Effector memory CD8-positive, alpha-beta T cell (primary cell): ENCODE measurements at regions not wholly inside any gene's neighbourhood (a gene's known extent, or its start where the extent isn't known, plus 50 kb on each side); places are given as distances from the start of the nearest gene placed in this dataset.

Experiments used
- ATAC-seq: fragments of 150-1000 bp; cut with Tn5 transposase; replicated peaks from 2 replicates; pipeline ENCODE4 v1.10.0; 2021; ENCODE audit warnings: mild to moderate bottlenecking, moderate library complexity
- DNase-seq, 3 experiments: peaks; one replicate each; pipeline ENCODE4 v3.0.0; 2021
- H3K27ac Mint-ChIP-seq, 2 donors: one replicate each; pipeline ENCODE4 v1.8.0; 2022; ENCODE audit warnings: mild to moderate bottlenecking in 2 of 2, mixed read lengths in 2 of 2, moderate library complexity in 2 of 2
- H3K27me3 Mint-ChIP-seq, 2 donors: one replicate each; pipeline ENCODE4 v1.8.0; 2022; ENCODE audit warnings: mixed read lengths in 2 of 2
- H3K36me3 Mint-ChIP-seq: one replicate; pipeline ENCODE4 v1.8.0; 2022; ENCODE audit warnings: mild to moderate bottlenecking, moderate library complexity, mixed read lengths; ENCODE audit not compliant: insufficient read depth
- H3K4me1 Mint-ChIP-seq, 2 donors: one replicate each; pipeline ENCODE4 v1.8.0; 2022; ENCODE audit warnings: low read depth in 2 of 2, mixed read lengths in 2 of 2
- H3K4me3 Mint-ChIP-seq, 2 donors: one replicate each; pipeline ENCODE4 v1.8.0; 2022; ENCODE audit warnings: mild to moderate bottlenecking in 2 of 2, mixed read lengths in 2 of 2, moderate library complexity in 2 of 2
- H3K9me3 Mint-ChIP-seq, 2 donors: one replicate each; pipeline ENCODE4 v1.8.0; 2022; ENCODE audit warnings: mixed read lengths in 2 of 2

DNA sequence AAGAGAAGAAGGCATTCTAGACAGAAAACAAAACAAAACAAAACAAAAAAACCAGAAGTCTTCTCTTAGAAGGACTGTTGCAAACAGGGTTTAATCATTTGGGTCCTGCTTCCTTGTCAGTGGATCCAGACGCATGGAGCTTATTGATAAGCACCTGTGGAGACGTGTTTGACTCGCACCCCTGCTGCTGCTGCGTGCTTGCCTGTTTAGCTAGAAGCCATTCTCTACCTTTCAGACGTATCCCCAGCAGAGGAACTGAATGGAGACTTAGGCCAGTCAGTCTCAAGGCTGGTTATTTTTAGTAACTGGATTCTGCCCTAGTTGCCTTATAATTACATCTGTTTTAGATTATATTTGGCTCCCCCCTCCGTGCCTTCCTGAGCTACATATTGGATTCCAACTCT, 186.1 kb upstream of the EEA1 start:
- no peak for DNase-seq
- ATAC-seq: no peak
- Mint-ChIP-seq H3K9me3 (peaks cover 0 to 1% of the 10 kb centered on the region in 2 donors), H3K4me3 (no peak overlapping the region), H3K27ac (no peak overlapping the region), H3K27me3 (peaks cover 11 to 22% of the 10 kb centered on the region in 2 donors), H3K4me1 (no peaks in the 10 kb centered on the region), H3K36me3 (no peaks in the 10 kb centered on the region)

DNA sequence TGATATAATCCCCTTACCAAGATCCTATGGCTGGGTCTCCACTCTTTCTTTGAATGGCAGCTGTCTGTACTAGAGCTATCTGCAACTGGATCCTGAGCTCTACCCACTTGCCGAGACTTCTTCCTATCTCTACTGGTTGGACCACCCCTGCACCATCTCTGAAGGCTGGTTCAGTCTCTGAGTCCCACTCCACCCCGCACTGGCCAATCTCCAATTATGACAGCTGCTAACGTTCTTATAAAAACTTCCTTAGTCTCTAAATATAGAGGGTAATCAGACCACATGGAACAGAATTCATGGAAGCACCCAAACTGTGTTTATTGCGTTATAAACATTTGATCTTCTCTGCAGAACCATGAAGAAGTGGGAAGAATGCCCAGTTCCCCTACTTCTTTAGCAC, 186.6 kb upstream of the EEA1 start:
- Mint-ChIP-seq H3K36me3 (no peaks in the 10 kb centered on the region), H3K27me3 (peaks cover 13 to 26% of the 10 kb centered on the region in 2 donors), H3K4me3 (no peak overlapping the region)

DNA sequence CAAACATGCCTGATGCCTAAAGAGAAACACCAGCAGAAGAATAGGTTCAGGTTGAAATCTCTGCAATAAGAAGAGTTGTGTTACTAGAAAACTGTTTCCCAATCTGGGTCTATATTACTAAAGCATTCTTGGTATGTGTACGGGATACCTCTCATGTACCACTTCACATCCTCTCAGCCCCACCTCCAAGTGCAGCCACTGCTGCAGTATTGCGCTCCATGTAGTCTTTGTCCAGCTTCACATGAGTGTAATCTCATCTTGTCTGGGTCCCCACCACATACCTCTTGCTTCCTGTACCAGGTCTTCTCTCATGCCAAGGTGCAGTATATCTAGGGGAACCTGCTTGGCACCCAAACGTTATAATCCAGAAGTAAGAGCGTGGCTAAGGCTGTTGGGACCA, 187.5 kb upstream of the EEA1 start:
- H3K27ac Mint-ChIP-seq: no peak overlapping the region
- no peak overlapping the region for H3K4me3 Mint-ChIP-seq
- no peaks in the 10 kb centered on the region for H3K36me3 Mint-ChIP-seq
- DNase-seq (no peak), ATAC-seq (no peak)
- no peaks in the 10 kb centered on the region for H3K4me1 Mint-ChIP-seq
- peaks cover 13 to 28% of the 10 kb centered on the region in 2 donors for H3K27me3 Mint-ChIP-seq
- peaks cover 0 to 1% of the 10 kb centered on the region in 2 donors for H3K9me3 Mint-ChIP-seq

More for the DNA sequence above, 186.6 kb upstream of the EEA1 start:
- Mint-ChIP-seq H3K9me3 (peaks cover 0 to 1% of the 10 kb centered on the region in 2 donors), H3K4me1 (no peaks in the 10 kb centered on the region), H3K27ac (no peak overlapping the region)
- no peak for DNase-seq
- ATAC-seq: no peak

DNA sequence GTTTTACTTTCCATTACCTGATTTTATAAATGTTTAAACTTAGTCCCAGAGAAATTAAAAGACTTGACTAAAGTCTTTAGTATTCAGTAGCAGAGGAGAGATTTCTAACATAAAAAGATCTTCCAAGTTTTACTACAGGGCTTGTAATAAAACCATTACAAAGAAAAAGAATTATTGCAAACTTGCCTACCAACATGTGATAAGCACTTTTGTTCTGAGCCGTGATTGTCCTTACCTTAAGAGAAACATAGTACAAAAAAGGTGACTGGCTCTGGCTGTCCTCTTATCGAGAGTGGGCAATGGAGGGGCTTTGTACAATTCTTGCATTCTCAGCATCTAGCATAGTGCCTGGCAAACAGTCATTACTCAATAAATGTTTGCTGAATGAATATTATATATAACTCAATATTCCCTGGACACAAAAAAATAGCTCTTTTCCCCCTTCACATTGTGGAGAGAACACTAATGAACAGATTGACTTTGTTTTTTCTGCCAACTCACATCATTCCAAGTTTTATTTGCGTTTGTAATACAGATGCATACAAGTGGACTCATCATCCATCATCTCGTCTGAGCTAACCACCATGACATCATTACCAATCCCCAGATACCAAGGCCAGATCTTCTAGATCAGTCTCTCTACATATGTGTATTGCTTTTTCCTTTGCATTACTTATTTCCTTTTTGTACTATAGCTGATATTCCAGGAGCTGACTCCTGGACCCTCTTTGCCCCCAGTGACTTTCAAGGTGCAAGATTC, 192.8 kb upstream of the EEA1 start:
- DNase-seq: no peak
- Mint-ChIP-seq H3K27me3 (peaks cover 9 to 26% of the 10 kb centered on the region in 2 donors), H3K9me3 (no peaks in the 10 kb centered on the region), H3K4me3 (no peak overlapping the region), H3K36me3 (no peaks in the 10 kb centered on the region), H3K27ac (no peak overlapping the region), H3K4me1 (no peaks in the 10 kb centered on the region)
- ATAC-seq: no peak

DNA sequence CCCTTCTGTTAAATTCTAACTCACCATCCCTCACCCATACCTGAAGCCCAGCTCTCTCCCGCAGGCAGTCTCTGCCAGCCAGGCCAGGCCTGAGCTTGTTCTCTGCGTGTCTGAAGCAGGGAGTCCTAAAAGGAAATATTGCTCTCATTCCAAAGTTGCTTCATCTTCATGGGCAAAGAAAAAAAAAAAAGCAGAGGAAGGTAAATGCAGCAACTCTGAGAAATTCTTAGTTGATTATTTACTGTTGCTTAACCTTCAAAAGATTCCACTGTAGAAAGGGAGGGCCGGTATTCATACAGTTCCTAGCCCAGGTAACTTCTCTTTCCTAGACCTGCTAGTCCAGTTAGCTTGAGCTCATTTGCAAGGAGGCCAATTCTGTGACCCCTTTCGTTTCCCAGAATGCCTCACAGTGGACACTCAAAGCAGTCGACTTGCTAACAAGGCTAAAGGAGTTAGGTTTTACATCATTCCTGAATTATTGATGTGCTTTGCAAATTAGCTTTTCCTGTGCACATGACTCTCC, 193.5 kb upstream of the EEA1 start:
- no peak overlapping the region for H3K27ac Mint-ChIP-seq
- DNase-seq: no peak
- H3K4me1 Mint-ChIP-seq: no peaks in the 10 kb centered on the region

DNA sequence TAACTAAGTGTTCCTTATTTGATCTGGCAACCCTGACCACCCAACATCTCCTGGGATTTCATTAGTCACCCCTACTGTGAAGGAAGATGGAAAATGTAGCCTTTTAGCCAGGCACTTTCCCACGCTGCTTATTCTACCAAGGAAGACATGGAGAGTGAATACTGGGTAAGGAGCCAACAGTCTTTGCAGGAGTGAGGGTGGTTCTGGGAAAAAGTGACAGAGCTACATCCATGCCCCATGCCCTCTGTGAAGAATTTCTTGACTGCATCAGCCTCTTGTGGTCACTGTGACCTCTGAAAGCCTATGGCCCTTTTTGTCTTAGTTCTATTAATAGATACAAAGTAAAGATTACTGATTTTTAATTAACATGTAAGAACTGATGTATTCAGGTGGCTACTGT, 196.0 kb upstream of the EEA1 start:
- Mint-ChIP-seq H3K4me3 (no peak overlapping the region), H3K27me3 (peaks cover 2 to 13% of the 10 kb centered on the region in 2 donors), H3K27ac (no peak overlapping the region), H3K36me3 (peaks cover 3% of the 10 kb centered on the region), H3K4me1 (no peaks in the 10 kb centered on the region), H3K9me3 (no peaks in the 10 kb centered on the region)
- no peak for ATAC-seq
- DNase-seq: no peak

More for the DNA sequence above, 193.5 kb upstream of the EEA1 start:
- peaks cover 2% of the 10 kb centered on the region for H3K36me3 Mint-ChIP-seq
- peaks cover 9 to 24% of the 10 kb centered on the region in 2 donors for H3K27me3 Mint-ChIP-seq
- no peaks in the 10 kb centered on the region for H3K9me3 Mint-ChIP-seq
- no peak overlapping the region for H3K4me3 Mint-ChIP-seq
- ATAC-seq: no peak

DNA sequence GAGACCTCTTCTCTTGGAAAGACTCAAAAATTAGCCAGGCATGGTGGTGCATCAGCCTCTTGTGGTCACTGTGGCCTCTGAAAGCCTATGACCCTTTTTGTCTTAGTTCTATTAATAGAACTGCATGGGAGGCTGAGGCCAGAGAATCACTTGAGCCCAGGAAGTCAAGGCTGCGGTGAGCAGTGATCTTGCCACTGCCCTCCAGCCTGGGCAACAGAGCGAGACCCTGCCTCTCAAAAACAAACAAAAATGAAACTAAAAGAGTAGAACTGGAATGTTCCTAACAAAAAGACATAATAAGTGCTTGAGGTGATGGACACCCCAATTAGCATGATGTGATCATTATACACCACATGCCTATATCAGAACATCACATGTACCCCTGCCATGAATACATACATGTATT, 197.0 kb upstream of the EEA1 start:
- H3K36me3 Mint-ChIP-seq: peaks cover 3% of the 10 kb centered on the region
- no peak overlapping the region for H3K4me3 Mint-ChIP-seq
- H3K27me3 Mint-ChIP-seq: peaks cover 0 to 5% of the 10 kb centered on the region in 2 donors
- H3K9me3 Mint-ChIP-seq: no peaks in the 10 kb centered on the region
- no peak overlapping the region for H3K27ac Mint-ChIP-seq
- DNase-seq: no peak
- no peak for ATAC-seq
- no peaks in the 10 kb centered on the region for H3K4me1 Mint-ChIP-seq

DNA sequence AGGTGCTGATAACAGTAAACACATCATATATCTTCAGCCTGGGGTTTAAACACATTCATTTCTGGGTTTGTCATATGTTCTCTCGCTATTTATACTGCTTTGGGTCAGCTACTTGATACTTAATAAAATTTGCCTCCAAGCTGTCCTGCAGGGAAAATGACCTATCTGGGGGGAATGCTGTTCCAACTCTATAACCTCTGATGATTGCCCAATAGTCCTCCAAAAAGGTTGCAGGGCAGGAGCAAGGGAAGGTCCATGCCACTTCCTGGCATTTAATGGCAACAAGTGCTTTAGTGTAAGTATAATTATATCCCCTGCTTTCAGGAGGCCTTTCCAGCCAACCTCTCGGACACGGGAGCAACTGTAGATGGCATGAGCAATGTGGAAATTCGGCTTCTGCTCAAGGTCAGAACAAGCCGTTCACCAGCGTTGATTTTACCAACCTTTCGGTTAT, 198.0 kb upstream of the EEA1 start:
- Mint-ChIP-seq H3K27ac (no peak overlapping the region), H3K9me3 (no peaks in the 10 kb centered on the region), H3K36me3 (peaks cover 3% of the 10 kb centered on the region), H3K4me3 (no peak overlapping the region), H3K4me1 (no peaks in the 10 kb centered on the region), H3K27me3 (peaks cover 0 to 5% of the 10 kb centered on the region in 2 donors)
- ATAC-seq: no peak
- no peak for DNase-seq

DNA sequence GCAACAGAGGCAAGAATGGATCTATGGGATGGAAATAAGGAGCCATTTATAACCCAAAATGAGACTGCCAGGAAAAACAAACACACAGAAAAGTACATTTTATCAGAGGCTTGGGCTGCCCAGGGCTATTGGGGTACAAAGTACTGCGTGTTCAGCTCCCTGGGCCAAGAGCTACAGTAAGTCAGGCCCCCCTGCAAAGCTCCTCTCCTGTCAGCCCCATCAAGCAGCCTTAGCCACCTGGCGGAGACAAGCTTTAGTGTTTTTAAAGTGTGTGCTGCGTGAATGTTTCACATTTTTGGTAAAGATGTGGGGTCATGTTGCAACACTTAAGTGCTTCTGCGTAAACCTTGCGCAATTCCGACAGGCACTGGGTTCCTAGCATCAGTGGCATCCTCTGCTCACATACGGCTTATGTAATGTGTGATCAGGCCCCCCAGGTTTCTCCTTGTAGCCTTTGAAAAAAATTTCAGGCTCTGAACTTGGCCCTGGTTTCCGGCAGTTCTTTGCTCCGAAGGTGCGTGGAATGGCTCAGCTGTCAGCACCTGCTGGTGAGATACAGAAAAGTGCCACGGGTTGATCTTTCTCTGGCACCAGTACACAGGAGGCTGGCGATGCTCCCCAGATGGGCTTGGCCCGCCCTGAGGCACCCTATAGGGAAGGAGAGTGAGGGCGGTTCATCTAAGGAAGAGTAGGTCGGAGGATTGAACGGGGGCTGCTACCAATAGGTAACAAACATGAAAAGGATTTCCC, 198.7 kb upstream of the EEA1 start:
- H3K27me3 Mint-ChIP-seq: peaks cover 0 to 1% of the 10 kb centered on the region in 2 donors
- no peak for ATAC-seq

DNA sequence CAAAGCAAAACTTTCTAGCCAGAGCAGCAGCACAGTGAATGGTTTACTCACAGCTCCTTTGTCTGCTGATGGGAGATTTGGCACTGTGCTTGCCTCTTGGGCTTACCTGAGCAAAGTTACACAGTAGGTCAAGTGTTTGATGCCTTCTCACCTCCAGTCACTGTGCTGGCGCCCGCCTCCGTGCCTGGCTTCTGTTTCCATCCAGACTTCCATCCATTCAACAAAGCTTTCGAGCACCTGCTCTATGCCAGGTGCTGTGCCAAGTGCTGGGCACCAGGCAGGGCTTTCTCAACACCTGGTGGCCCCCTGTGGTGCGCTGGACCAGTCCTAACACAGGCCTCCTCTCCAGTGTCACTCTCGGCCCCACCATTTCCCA, 199.2 kb upstream of the EEA1 start:
- DNase-seq (no peak), ATAC-seq (no peak)
- Mint-ChIP-seq H3K9me3 (no peaks in the 10 kb centered on the region), H3K27me3 (no peaks in the 10 kb centered on the region), H3K4me1 (no peaks in the 10 kb centered on the region), H3K4me3 (no peak overlapping the region), H3K27ac (no peak overlapping the region), H3K36me3 (peaks cover 3% of the 10 kb centered on the region)

More for the DNA sequence above, 198.7 kb upstream of the EEA1 start:
- no peak overlapping the region for H3K27ac Mint-ChIP-seq
- peaks cover 3% of the 10 kb centered on the region for H3K36me3 Mint-ChIP-seq
- no peak for DNase-seq
- no peak overlapping the region for H3K4me3 Mint-ChIP-seq
- no peaks in the 10 kb centered on the region for H3K9me3 Mint-ChIP-seq
- H3K4me1 Mint-ChIP-seq: no peaks in the 10 kb centered on the region

DNA sequence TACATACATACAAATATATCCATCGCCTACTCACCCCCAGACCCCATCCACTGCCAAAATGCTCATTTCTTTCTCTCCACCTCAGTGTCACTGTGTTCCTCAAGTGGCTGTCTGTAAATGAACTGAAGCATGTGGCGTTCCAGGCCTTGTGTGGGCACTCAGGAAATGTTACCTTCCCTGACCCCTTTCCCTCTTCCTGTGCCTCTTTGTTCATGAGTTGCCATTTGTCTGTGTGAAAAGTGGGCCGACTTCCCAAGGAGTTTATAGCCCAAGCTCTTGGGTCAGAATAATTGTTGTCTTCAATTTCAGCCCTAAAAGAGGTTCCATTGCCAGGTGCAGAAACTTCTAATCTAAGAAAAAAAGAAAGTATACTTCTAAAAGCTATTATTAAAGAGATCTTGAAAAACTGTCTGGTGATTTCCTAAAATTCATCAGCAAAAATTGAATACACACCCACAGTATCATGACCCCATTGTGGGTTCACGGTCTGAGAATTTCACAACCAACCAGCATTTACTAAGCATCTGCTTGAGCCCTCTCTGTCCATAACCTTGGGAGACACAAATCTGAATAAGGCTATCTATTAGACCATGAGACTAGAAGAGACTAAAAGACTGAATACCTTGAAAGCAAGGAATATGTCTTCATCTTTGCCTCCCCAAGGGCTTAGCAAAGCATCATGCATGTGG, 201.4 kb upstream of the EEA1 start:
- Mint-ChIP-seq H3K36me3 (peaks cover 3% of the 10 kb centered on the region), H3K4me1 (peaks cover 0 to 2% of the 10 kb centered on the region in 2 donors), H3K27ac (no peak overlapping the region), H3K4me3 (no peak overlapping the region), H3K9me3 (no peaks in the 10 kb centered on the region), H3K27me3 (peaks cover 0 to 5% of the 10 kb centered on the region in 2 donors)
- ATAC-seq: no peak
- no peak for DNase-seq

DNA sequence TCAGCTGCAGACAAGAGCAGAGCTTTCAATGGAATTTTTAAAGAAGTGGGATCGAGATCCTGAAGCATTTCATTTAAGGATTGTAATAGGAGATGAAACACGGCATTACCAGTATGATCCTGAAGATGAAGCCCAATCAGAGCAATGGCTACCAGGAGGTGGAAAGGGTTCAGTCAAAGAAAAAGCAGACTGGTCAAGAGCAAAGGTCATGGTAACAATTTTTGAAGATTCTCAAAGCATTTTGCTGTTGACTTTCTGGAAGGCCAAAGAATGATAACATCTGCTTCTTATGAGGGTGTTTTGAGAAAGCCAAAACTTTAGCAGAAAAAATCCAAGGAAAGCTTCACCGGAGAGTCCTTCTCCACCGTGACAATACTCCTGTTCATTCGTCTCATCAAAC, 204.3 kb upstream of the EEA1 start:
- ATAC-seq (no peak), DNase-seq (no peak)
- no peak overlapping the region for H3K27ac Mint-ChIP-seq
- no peaks in the 10 kb centered on the region for H3K9me3 Mint-ChIP-seq
- no peaks in the 10 kb centered on the region for H3K36me3 Mint-ChIP-seq
- no peak overlapping the region for H3K4me3 Mint-ChIP-seq
- peaks cover 0 to 2% of the 10 kb centered on the region in 2 donors for H3K4me1 Mint-ChIP-seq
- H3K27me3 Mint-ChIP-seq: peaks cover 0 to 12% of the 10 kb centered on the region in 2 donors

DNA sequence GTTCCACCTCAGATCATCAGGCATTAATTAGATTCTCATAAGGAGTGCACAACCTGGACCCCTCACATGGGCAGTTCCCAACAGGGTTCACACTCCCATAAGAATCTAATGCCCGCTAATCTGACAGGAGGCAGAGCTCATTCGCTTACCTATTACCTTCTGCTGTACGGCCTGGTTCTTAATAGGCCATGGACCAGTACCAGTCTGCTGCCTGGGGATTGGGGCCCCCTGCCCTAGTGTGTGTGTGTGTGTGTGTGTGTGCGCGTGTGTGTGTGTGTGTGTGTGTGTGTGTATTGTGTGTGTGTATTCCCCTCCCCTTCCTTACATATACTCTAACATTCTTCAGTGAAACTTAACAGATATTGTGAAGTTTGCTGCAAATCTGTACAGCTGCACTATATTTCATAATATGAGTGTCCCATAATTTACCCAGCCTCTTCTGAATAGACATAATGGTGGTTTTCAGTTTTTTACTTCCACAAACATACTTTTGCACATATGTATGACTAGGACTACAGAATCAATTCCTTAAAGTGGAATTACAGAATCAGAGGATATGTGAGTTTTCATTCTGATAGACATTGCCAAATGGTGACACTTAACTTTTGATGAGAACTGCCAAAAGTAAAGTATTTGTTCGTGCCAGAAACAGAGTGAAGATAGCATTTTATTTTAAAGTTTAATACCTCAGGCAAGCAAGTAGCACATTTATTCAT, 205.2 kb upstream of the EEA1 start:
- ATAC-seq: no peak
- Mint-ChIP-seq H3K27ac (no peak overlapping the region), H3K36me3 (no peaks in the 10 kb centered on the region), H3K27me3 (peaks cover 0 to 12% of the 10 kb centered on the region in 2 donors), H3K9me3 (no peaks in the 10 kb centered on the region), H3K4me1 (peaks cover 0 to 2% of the 10 kb centered on the region in 2 donors), H3K4me3 (no peak overlapping the region)
- no peak for DNase-seq
